ENCODE measurements at regions not wholly inside any gene's neighbourhood (a gene's known extent, or its start where the extent isn't known, plus 50 kb on each side); places are given as distances from the start of the nearest gene placed in this dataset.

DNA sequence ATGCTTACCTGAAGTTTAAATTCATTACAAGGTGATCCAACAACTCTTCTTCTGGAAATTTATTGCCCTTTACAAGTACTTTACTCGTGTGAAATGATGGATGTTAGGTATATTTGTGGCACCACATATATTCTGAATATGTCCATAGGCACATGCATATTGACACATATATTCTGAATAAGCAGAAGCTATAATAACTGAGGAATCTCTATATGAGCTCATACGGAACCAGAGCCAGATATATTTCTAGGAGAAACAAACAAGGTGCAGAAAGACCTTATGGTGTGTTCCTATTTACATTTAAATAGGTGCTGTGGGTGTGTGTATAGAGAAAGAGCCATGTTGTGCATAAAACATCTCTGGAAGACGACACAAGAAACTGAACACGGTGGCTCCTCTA, 456.1 kb upstream of the NPVF start:
- TF ChIP-seq, protein P1, sequence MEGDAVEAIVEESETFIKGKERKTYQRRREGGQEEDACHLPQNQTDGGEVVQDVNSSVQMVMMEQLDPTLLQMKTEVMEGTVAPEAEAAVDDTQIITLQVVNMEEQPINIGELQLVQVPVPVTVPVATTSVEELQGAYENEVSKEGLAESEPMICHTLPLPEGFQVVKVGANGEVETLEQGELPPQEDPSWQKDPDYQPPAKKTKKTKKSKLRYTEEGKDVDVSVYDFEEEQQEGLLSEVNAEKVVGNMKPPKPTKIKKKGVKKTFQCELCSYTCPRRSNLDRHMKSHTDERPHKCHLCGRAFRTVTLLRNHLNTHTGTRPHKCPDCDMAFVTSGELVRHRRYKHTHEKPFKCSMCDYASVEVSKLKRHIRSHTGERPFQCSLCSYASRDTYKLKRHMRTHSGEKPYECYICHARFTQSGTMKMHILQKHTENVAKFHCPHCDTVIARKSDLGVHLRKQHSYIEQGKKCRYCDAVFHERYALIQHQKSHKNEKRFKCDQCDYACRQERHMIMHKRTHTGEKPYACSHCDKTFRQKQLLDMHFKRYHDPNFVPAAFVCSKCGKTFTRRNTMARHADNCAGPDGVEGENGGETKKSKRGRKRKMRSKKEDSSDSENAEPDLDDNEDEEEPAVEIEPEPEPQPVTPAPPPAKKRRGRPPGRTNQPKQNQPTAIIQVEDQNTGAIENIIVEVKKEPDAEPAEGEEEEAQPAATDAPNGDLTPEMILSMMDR (IDR thresholded peaks at IDR 0.05), result no peak
- TF ChIP-seq EP300 (IDR thresholded peaks at IDR 0.05), result no peak
